ENCODE measurements at regions not wholly inside any gene's neighbourhood (a gene's known extent, or its start where the extent isn't known, plus 50 kb on each side); places are given as distances from the start of the nearest gene placed in this dataset.

GRCh38 chr12:124242529-124243065 lies 52.3 kb upstream of the RFLNA start:
- no peak overlapping the region for H3K9ac ChIP-seq (ENCODE audit: control insufficient read depth, extremely low read depth, insufficient read depth, low read length)
- H4K20me1 ChIP-seq (ENCODE audit: control insufficient read depth, extremely low read depth, insufficient read depth, low read length) = no peaks in the 10 kb centered on the region
- H3K9me1 ChIP-seq (ENCODE audit: control insufficient read depth, extremely low read depth, insufficient read depth, low read length) = no peaks in the 10 kb centered on the region
- DNase-seq (ENCODE audit: low read depth, low spot score) (no peak), FAIRE-seq (no peak)
- no peaks in the 10 kb centered on the region for H3K27me3 ChIP-seq (ENCODE audit: control insufficient read depth, extremely low read depth, insufficient read depth, low read length)
- no peaks in the 10 kb centered on the region for H3K4me1 ChIP-seq (ENCODE audit: control insufficient read depth, extremely low read depth, insufficient read depth, low read length)
- TF ChIP-seq EZH2 (IDR thresholded peaks at IDR 0.05; ENCODE audit: low read length) (no peak), CTCF (optimal IDR thresholded peaks at IDR 0.05 in 1 of 3, IDR thresholded peaks at IDR 0.05 in 1 of 3, conservative IDR thresholded peaks at IDR 0.05 in 1 of 3; ENCODE audit: extremely low read depth in 1 of 3, insufficient read depth in 2 of 3, low read length in 3 of 3) (no peak)
- no peak overlapping the region for H3K27ac ChIP-seq (ENCODE audit: control insufficient read depth, insufficient read depth, low read length)
- H3K36me3 ChIP-seq (ENCODE audit: control insufficient read depth in 2 of 2, extremely low read depth in 1 of 2, insufficient read depth in 2 of 2, low read length in 2 of 2) = no peaks in the 10 kb centered on the region
- no peaks in the 10 kb centered on the region for H3K9me3 ChIP-seq (ENCODE audit: control insufficient read depth, low read depth, low read length)
- dilution Hi-C loops (cut with MboI; ENCODE audit: extremely low pct_ligation_motif_present, low sequenced_read_pairs) = no loop called here
- H3K4me3 ChIP-seq (ENCODE audit: control insufficient read depth in 2 of 3, extremely low read depth in 1 of 3, insufficient read depth in 2 of 3, low read depth in 1 of 3, low read length in 3 of 3) = no peak overlapping the region
- no peaks in the 10 kb centered on the region for H3K79me2 ChIP-seq (ENCODE audit: control insufficient read depth, insufficient read depth, low read length)
- no peak overlapping the region for H3K4me2 ChIP-seq (ENCODE audit: control insufficient read depth, extremely low read depth, insufficient read depth, low read depth, low read length)
- no peak overlapping the region for H2AFZ ChIP-seq (ENCODE audit: control insufficient read depth, low read length)

DNA sequence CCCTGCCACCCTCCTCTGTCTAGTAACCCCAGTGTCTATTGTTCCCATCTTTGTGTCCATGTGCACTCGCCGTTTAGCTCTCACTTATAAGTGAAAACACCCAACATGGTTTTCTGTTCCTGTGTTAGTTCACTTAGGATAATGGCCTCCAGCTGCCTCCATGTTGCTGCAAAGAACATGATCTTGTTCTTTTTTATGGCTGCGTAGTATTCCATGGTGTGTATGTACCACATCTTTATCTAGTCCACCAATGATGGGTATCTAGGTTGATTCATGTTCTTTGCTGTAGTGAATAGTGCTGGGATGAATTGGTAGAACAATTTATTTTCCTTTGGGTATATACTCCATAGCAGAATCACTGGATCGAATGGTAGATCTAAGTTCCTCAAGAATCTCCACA lies 51.0 kb upstream of the RFLNA start:
- no peaks in the 10 kb centered on the region for H3K79me2 ChIP-seq (ENCODE audit: control insufficient read depth, insufficient read depth, low read length)
- no peaks in the 10 kb centered on the region for H3K27me3 ChIP-seq (ENCODE audit: control insufficient read depth, extremely low read depth, insufficient read depth, low read length)
- H2AFZ ChIP-seq (ENCODE audit: control insufficient read depth, low read length) = no peak overlapping the region
- TF ChIP-seq CTCF (optimal IDR thresholded peaks at IDR 0.05 in 1 of 3, IDR thresholded peaks at IDR 0.05 in 1 of 3, conservative IDR thresholded peaks at IDR 0.05 in 1 of 3; ENCODE audit: extremely low read depth in 1 of 3, insufficient read depth in 2 of 3, low read length in 3 of 3) (no peak), EZH2 (IDR thresholded peaks at IDR 0.05; ENCODE audit: low read length) (no peak)
- no peaks in the 10 kb centered on the region for H3K4me1 ChIP-seq (ENCODE audit: control insufficient read depth, extremely low read depth, insufficient read depth, low read length)
- H4K20me1 ChIP-seq (ENCODE audit: control insufficient read depth, extremely low read depth, insufficient read depth, low read length) = no peaks in the 10 kb centered on the region
- no peaks in the 10 kb centered on the region for H3K9me3 ChIP-seq (ENCODE audit: control insufficient read depth, low read depth, low read length)
- FAIRE-seq = no peak
- DNase-seq (ENCODE audit: low read depth, low spot score) = no peak
- H3K36me3 ChIP-seq (ENCODE audit: control insufficient read depth in 2 of 2, extremely low read depth in 1 of 2, insufficient read depth in 2 of 2, low read length in 2 of 2) = no peaks in the 10 kb centered on the region
- no peak overlapping the region for H3K4me3 ChIP-seq (ENCODE audit: control insufficient read depth in 2 of 3, extremely low read depth in 1 of 3, insufficient read depth in 2 of 3, low read depth in 1 of 3, low read length in 3 of 3)
- H3K4me2 ChIP-seq (ENCODE audit: control insufficient read depth, extremely low read depth, insufficient read depth, low read depth, low read length) = no peak overlapping the region
- H3K9ac ChIP-seq (ENCODE audit: control insufficient read depth, extremely low read depth, insufficient read depth, low read length) = no peak overlapping the region
- H3K27ac ChIP-seq (ENCODE audit: control insufficient read depth, insufficient read depth, low read length) = no peak overlapping the region
- dilution Hi-C loops (cut with MboI; ENCODE audit: extremely low pct_ligation_motif_present, low sequenced_read_pairs) = no loop called here
- H3K9me1 ChIP-seq (ENCODE audit: control insufficient read depth, extremely low read depth, insufficient read depth, low read length) = no peaks in the 10 kb centered on the region

Data from keratinocyte (primary cell).